Iris pigment epithelial cell (primary cell): ENCODE measurements at regions not wholly inside any gene's neighbourhood (a gene's known extent, or its start where the extent isn't known, plus 50 kb on each side); places are given as distances from the start of the nearest gene placed in this dataset.

Source experiments
- DNase-seq: peaks from one replicate; pipeline ENCODE4 v3.0.0-alpha.2; 2011; ENCODE audit warnings: low read depth

DNA sequence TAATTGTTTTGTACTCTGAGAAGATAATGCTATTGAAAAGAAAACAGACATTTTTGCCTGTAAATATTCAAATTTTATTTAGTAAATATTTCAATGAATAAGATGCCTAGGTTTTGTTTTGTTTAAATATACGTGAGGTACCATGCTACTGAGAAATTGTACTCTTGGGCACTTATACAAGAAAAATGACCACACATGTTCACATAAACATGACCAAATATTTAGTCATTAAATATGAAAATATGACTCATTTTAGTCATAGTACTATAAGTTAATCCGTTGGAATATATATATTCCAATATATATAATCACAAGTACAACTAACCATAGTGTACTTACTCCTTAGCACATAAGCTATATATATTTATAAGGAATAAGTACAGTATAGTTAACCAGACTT lies 56.7 kb upstream of the ZNF804A start:
- no peak for DNase-seq

DNA sequence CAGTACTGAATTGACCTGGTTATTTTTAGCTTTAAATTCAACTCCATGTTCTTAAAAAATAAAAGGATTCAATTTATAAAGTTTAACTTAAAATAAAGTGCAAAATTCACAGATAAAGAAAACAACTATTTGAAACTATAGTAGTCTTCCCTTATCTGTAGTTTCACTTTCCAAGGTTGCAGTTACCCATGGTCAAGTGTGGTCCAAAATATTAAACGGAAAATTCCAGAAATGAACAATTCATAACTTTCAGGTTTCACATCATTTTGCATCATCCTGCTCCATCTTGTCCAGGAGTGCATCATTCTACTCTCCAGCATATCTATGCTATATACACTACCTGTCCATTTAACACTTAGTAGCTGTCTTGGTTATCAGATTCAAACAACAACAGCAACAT lies 54.5 kb upstream of the ZNF804A start:
- DNase-seq, result no peak
